ENCODE measurements at regions not wholly inside any gene's neighbourhood (a gene's known extent, or its start where the extent isn't known, plus 50 kb on each side); places are given as distances from the start of the nearest gene placed in this dataset.

DNA sequence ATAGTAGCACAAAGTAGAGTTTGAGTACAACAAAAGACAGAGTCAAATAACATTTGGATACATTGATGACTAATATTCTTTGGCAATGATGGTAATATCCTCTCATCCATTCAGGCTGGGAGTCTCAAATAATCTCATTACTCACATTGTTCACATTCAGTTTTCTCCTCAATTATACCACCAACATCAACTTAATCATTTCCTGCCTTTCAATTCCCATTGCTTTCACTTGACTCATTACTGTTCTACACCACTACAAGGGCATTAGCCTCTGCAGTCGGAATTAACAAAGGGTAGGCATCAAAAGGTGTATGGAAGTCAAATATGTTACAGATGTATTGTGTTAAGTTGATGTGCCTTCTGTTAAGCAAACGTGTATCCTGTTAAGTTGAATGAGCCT is 518.4 kb upstream of the SLITRK1 start:
- H3K27ac ChIP-seq = no peak overlapping the region
- H3K27me3 ChIP-seq (ENCODE audit: insufficient read depth in 3 of 3, low read length in 2 of 3) = no peaks in the 10 kb centered on the region
- H3K36me3 ChIP-seq (ENCODE audit: insufficient read depth in 1 of 2, low read depth in 1 of 2) = no peaks in the 10 kb centered on the region
- H3K9me3 ChIP-seq = no peaks in the 10 kb centered on the region
- no peak overlapping the region for H3K4me3 ChIP-seq
- ATAC-seq (no peak), DNase-seq (no peak)
- H3K4me1 ChIP-seq = no peaks in the 10 kb centered on the region
- TF ChIP-seq, protein P1, sequence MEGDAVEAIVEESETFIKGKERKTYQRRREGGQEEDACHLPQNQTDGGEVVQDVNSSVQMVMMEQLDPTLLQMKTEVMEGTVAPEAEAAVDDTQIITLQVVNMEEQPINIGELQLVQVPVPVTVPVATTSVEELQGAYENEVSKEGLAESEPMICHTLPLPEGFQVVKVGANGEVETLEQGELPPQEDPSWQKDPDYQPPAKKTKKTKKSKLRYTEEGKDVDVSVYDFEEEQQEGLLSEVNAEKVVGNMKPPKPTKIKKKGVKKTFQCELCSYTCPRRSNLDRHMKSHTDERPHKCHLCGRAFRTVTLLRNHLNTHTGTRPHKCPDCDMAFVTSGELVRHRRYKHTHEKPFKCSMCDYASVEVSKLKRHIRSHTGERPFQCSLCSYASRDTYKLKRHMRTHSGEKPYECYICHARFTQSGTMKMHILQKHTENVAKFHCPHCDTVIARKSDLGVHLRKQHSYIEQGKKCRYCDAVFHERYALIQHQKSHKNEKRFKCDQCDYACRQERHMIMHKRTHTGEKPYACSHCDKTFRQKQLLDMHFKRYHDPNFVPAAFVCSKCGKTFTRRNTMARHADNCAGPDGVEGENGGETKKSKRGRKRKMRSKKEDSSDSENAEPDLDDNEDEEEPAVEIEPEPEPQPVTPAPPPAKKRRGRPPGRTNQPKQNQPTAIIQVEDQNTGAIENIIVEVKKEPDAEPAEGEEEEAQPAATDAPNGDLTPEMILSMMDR (IDR thresholded peaks at IDR 0.05) = no peak
- intact Hi-C loops (cut with DNase I) = no loop called here
- 54 to 60% (median 57%) methylated on average over 2 of the region's 2 CpGs for WGBS, 3 donors

- intact Hi-C loops (cut with DNase I) = no loop called here
- 74 to 77% (median 77%) methylated on average over 7 of the region's 7 CpGs for WGBS, 3 donors
- Histone ChIP-seq H3K9me3 (no peaks in the 10 kb centered on the region), H3K27me3 (ENCODE audit: insufficient read depth in 3 of 3, low read length in 2 of 3) (no peaks in the 10 kb centered on the region), H3K27ac (no peak overlapping the region), H3K36me3 (ENCODE audit: insufficient read depth in 1 of 2, low read depth in 1 of 2) (no peaks in the 10 kb centered on the region), H3K4me3 (no peak overlapping the region), H3K4me1 (no peaks in the 10 kb centered on the region)
- TF ChIP-seq, protein P1 (IDR thresholded peaks at IDR 0.05) = no peak
- ATAC-seq = no peak
- no peak for DNase-seq
Observed at GRCh38 chr13:84399320-84400085, 517.2 kb upstream of the SLITRK1 start.

GRCh38 chr13:84393981-84394625 is 511.8 kb upstream of the SLITRK1 start:
- TF ChIP-seq, protein P1 (IDR thresholded peaks at IDR 0.05) = no peak
- intact Hi-C loops (cut with DNase I) = no loop called here
- no peak for ATAC-seq
- no peaks in the 10 kb centered on the region for H3K36me3 ChIP-seq (ENCODE audit: insufficient read depth in 1 of 2, low read depth in 1 of 2)
- H3K4me1 ChIP-seq = no peaks in the 10 kb centered on the region
- peaks cover 6% of the 10 kb centered on the region for H3K9me3 ChIP-seq
- no peak overlapping the region for H3K4me3 ChIP-seq
- no peaks in the 10 kb centered on the region for H3K27me3 ChIP-seq (ENCODE audit: insufficient read depth in 3 of 3, low read length in 2 of 3)
- no peak overlapping the region for H3K27ac ChIP-seq
- no peak for DNase-seq
- 73 to 85% (median 76%) methylated on average over 4 of the region's 4 CpGs for WGBS, 3 donors

- Histone ChIP-seq H3K27me3 (ENCODE audit: insufficient read depth in 3 of 3, low read length in 2 of 3) (no peaks in the 10 kb centered on the region), H3K4me3 (no peak overlapping the region), H3K36me3 (ENCODE audit: insufficient read depth in 1 of 2, low read depth in 1 of 2) (no peaks in the 10 kb centered on the region), H3K9me3 (no peaks in the 10 kb centered on the region), H3K4me1 (no peaks in the 10 kb centered on the region), H3K27ac (no peak overlapping the region)
- ATAC-seq (no peak), DNase-seq (no peak)
- intact Hi-C loops (cut with DNase I) = no loop called here
- TF ChIP-seq, protein P1 (IDR thresholded peaks at IDR 0.05) = no peak
- 47 to 57% (median 48%) methylated on average over 3 of the region's 3 CpGs for WGBS, 3 donors
Observed at GRCh38 chr13:84380866-84381265, 498.6 kb upstream of the SLITRK1 start.
